GM19463 (cell line): ENCODE measurements at regions not wholly inside any gene's neighbourhood (a gene's known extent, or its start where the extent isn't known, plus 50 kb on each side); places are given as distances from the start of the nearest gene placed in this dataset.

Experiments used
- ATAC-seq: cut with Tn5 transposase; IDR thresholded peaks from one replicate; pipeline ENCODE4 v1.9.1; 2021; ENCODE audit warnings: mild to moderate bottlenecking, moderate library complexity; ENCODE audit not compliant: unreplicated experiment

DNA sequence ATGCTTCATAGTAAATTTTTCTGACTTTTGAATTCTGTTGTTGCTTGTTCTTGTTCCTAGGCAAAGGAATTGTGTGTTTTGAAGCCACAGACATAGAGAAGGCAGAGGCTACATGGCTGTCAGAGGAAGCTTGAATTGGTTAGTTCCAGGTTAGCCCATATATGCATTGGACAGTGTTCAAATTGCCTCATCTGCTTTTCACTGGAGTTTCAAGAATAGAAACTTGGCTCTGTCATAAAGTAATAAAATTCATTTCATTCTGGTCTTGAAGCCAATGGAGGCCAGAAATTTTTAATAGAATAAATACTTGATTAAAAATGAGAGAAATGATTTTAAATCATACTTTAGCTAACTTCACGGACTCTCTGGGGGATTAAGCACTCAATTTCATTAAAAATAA, 178.0 kb downstream of the YIPF5 start:
- no peak for ATAC-seq

DNA sequence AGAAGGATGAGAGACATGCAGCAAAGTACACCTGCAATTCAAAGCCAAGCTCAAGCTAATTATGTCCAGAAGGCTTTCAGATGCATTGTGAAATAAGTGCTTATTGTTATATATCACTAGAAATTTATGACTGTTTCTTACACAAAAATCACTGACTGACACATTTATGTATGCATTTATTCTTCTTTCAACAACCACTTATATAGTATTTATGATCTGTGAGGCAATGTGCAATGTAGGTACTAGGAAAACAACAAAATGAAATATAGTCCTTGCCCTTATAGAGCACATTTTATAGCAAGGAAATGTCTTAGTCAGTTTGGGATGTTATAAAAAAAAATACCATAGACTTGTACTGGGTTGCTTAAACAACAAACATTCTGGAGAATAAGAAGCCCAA, 167.6 kb downstream of the YIPF5 start:
- no peak for ATAC-seq

DNA sequence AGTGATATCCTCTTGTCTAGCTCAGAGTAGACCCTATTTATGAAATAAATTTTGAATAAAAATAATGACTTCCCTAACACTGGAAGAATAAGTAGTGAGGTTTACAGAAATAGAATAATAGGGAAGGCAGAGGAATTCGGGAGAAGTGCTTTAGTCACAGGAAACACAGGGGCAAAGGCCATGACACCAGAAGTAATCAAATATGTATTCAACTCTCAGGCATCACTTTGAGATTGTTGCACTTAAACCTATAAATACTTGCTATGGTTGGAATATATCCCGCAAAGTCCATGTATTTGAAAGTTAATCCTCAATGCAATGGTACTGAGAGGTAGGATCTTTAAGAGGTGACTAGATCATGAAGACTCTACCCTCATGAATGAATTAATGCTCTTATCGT, 166.8 kb downstream of the YIPF5 start:
- no peak for ATAC-seq

DNA sequence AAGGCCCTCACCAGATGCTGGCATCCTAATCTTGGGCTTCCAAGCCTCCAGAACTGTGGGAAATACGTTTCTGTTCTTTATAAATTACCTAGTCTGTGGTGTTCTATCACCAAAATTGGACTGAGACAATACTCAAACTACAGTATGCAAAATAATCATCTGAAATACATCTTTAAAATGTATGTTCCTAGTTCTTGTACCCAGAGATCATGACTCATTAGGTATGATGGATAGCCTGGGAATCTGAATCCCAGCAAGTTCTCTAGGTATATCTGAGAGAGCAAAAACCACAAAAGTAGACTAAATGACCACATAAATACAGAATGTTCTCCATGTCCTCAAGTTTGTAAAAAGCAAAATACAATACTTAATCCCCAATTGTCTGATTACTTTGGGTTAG, 166.3 kb downstream of the YIPF5 start:
- ATAC-seq, result no peak

DNA sequence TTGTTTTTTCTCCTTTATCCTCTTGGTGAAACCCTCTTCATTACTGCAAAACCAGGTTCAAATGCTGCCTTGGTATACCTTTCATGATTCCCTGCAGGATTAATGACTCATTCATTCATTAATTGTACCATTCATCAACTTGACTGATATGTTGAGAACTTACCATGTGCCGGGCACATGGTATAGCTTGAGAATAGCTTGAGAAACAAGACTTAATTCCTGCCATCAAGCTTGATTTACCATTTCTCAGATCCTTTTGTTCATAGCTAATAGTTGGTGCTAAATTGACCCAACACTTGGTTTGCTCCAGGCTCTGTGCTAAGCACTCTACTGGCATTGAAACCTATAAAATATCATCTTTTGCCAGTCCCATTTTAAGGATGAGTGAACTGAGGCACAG, 165.7 kb downstream of the YIPF5 start:
- no peak for ATAC-seq

DNA sequence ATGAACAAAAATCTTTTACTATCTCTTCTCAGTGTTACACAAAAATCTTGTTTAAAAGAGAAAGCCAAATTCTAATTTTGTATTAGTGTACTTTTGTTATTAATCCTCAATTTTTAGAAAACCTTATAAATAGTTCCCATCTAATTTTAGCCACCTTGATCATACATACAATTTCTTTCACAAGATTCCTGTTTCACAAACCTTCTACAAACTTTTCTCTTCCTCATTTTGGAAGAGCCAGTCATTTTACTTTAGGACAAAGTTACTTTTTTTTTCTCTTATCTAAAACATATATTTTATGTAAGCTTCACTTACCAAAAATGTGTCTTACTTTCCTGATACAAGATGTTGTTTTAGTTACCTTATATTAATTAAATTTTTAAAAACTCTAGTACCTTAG, 161.3 kb downstream of the YIPF5 start:
- no peak for ATAC-seq

DNA sequence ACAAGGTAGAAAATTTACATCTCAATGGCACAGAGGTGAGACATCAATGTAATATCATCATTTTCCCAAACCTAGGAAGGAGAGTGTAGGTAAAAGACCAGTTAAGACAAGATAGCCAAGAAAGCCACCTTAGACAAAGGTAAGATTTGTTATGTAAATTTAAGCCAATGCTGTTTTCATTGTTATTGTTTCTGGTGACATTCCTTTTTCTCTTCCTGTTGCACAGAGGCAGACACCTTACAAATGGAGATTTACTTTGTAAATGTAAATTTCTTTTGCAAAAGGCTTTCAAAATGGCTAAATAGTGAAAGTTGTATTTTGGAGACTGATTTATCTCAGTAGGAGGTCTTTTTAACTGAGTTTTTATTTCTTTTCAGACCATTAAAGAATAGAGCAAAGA, 159.1 kb downstream of the YIPF5 start:
- no peak for ATAC-seq

DNA sequence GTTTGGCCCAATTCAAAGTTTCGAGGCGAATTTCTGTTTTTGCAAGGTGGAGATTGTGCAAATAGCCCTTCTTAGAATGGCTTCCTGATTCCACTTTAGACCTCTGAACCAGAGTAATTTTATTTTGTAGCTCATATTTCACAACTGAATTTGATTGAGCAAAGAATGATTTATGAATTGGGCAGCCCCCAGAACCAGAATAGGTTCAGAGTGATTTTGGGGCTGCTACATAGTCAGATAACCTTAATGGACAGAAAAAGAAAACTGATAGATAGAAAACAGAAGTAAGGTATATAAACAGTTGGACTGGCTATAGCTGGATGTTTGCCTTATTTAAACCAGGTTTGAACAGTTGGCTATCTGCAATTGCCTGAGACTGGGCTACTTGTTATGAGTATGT, 156.6 kb downstream of the YIPF5 start:
- ATAC-seq, result no peak

DNA sequence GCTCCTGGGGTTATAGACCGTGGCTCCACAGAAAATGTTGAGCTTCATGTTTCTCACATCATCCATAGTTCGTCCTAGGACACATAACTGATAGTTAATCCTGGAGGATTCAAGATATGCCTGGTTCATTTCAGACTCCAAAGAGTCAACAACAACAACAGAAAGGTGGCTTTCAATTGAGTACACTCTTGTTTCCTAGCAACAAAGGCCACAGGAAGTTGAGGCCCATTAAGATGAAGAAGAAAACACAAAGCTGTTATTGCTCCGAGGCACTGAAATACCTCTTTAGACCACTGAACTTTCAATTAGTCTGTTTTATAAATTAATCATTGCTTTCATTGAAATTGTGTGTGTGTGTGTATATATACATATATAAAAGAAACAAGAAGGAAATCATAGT, 154.5 kb downstream of the YIPF5 start:
- ATAC-seq, result no peak

DNA sequence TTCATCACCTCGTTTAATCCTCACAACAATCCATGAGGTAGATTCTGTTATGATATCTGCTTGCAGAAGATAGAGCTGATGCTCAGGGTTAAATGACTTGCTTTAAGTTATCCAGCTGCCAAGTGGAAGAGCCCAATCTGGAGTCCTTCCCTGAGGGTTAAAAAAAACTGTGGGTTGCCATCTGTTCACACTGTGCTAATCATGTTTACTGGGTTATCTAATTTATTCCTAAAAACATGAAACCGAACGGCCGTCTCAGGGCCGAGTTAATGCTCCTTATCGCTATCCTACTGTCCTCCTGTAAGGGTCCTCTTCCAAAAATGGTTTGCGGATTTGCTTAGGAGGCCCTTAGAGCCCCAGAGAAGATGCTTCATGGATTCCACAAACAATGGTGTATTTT, 153.3 kb downstream of the YIPF5 start:
- ATAC-seq, result no peak

DNA sequence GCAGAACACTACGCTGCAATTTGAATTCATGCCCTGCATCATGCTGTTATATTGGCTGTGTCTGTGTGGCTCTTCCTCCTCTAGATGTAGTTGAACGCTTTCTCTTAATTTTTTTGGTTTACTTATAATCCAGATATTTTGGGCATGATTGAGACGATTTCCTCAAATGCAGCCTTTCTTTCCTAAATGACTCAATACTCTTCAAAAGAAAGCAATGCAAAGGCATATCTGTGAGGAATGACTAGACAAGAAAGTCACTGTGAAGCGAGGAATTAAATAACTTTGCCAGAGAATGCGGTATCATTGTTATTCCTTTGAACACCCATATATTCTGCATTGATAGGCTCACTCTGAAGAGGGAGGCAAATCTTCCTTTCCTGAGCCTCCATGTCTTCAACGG, 152.8 kb downstream of the YIPF5 start:
- no peak for ATAC-seq

DNA sequence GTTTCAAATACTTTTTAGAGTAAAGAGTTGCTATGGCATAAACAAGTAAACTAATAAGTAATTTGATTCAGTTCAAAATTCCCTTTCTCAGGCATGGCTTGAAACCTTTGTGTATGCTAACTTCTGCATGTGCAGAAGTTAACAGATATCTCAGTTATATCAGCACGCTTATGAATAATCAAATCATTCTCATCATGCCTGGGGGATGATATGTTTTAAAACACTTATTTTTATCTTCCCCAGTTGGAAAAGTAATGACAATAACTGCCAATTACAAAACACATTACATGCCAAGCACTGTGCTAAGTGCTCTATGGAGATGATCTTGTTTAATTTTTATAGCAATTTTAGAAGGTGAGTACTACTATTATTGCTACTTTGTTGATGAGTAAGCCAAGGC, 146.4 kb downstream of the YIPF5 start:
- ATAC-seq, result no peak

DNA sequence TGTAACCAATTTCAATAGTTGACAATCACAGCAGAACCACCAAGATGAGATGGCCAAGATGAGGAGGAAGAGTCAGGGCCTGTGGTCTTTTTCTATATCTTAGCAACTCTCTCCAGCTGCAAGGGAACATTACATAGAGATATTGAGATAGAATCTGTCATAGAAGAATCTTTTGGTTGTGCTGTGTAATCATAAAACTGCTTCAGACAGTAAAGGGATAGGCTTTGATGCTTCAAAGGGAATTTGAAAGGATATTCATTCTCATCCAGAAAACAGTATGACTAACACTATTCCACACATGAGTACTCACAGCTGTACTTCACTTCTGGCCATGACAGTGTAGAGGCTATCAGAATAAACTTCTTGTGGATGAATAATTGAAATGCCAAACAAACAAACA, 145.9 kb downstream of the YIPF5 start:
- no peak for ATAC-seq

DNA sequence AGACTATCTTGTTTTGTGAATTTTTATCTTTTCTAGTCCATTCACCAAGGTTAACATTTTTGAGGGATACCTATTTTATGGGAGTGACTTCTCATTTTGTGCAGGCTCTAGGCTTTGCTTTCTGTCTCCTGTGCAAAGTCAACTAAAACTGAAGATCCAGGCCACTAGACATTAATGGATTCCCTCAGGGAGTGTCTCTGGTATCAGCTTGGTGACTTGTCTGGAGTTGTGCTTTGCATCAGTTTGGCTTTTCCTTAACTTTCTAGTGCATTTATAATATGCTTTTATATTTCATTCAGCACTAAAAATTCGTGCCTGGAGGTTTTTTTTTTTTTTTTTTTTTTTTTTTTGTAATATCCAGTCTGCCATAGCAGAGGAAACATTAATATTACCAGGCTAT, 144.2 kb downstream of the YIPF5 start:
- no peak for ATAC-seq

DNA sequence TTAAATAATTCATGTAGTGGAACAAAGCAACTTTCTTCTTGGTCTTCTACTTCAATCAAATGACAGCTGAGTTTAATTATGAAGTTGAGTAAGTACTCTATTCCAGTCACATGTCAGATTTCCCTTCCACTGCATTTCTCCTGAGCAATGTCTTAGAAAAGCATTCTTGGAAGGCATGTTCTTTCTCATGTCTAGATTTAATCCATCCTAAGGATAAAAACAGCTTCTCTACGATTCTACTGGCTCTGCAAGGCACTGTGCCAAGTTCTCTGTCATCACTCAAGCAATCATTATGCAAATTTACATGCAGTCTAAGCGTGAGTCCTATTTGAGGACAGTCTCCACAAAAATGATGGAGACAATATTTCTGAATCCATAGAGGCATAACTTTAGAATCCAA, 142.4 kb downstream of the YIPF5 start:
- ATAC-seq, result no peak

DNA sequence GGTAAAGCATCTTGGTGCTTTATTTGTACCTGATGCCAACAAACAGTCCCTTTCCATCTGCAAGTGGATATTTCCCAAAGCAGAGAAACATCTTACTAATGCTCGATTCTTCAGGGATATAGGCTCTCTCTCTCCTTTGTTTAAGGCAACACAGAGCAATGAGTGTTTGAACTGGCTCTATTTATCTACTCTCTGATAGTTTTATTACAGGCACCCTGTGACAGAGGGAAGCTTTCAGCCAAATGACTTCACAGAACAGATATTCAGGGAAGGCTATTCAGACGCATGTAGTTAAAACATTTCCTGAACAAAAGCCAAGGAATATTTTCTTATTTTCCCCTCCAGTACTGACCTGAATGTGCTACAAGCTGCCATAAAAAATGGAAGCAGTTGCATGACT, 141.8 kb downstream of the YIPF5 start:
- ATAC-seq, result no peak

DNA sequence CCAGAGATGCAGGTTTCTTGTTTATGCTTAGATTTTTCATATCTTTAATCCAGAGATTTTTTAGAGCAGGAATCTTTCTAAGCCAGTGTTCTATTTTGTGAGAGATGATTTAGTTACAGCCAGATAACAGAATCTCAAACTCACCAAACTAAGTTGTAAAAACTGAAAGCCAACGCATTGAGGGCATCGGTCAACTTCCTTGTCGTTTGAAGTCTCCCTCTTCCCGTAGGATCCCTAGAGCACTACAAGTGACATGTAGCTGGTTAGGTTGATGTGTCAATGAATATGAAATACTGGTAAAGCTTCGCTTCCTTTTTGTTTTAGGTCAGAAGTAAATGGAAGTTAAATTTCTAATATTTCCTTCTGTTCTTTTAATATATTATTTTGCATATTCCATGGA, 139.6 kb downstream of the YIPF5 start:
- no peak for ATAC-seq

DNA sequence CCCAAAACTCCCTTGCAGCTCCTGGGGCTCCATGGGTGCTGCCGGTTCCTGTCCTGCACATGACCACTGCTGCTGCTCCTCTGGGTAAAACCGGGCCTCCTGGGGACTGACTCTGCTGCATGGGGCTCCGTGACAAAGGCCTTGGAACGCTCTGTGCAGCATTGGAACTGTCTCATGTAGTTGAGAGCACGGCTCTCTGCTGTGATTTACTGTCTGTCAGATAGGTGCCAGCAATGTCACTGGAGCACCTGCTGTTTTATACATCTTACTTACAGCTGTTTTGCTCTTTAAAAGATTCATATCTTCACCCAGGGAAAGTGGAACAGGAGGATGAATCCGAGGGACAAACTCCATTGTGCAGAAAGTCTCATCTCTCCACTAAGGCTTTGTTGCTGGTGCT, 138.1 kb downstream of the YIPF5 start:
- ATAC-seq, result no peak

DNA sequence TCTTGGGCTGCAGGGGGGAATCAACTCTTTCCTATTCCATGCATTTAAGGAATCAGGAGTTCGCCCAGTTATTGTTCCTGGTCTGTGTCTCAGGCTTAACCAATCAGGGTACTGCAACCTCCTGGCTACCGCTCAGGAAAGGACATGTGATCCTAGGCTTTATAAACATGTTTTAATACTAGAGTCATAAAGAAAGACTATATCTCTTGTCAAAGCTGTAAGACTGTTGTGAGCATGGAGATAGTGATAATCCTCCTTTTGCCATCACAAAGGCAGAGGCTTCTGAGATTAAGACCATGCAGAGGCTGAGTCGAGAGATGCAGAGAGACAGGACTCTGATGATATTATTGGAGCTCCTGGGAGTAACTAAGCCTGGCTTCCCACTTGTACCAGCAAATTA, 137.0 kb downstream of the YIPF5 start:
- ATAC-seq, result no peak

DNA sequence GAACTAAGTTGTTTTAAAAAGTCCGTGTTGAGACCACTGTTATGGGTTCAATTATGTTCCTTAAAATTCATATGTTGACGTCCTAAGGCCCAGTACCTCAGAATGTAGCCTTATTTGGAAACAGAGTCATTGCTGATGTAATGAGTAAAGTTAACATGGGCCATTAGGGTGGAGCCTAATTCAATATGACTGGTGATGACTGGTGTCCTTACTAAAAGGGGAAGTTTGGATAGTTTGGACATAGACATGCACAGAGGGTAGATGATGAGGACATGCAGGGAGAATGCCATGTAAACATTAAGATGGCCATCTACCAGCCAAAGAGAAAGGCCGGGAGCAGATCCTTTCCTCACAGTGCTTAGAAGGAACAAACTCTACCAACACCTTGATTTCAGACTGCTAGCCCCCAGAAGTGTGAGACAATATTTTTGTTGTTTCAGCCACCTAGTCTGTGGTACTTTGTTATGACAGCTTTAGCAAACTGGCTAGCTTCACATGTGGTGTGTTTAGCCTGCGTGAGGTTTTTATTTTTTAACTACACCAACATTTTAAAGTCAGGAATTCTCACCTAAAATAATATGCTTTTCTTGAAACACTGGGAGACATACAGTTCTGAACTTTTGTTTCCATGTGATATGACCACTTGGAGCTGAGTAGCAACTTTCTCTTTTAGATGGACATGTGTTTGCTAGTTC, 135.3 kb downstream of the YIPF5 start:
- no peak for ATAC-seq

DNA sequence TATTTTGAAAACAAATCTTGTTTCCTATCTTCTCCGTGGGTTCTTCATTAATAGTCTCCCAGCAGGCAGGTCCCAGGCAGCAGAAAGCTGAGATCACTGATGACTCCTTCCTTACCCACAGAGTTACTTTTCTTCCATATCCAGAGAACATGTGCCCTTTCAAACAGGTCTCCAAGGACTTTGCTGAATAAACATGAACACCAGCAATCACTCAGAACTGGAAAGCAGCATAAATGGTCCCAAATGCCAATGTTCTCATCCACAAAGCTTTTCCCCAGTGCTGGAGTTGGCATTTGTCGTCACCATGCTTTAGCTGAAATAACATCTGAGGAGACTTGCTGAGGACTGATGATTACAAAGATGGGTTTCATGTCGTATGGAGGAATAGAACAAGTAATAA, 134.0 kb downstream of the YIPF5 start:
- ATAC-seq, result no peak

DNA sequence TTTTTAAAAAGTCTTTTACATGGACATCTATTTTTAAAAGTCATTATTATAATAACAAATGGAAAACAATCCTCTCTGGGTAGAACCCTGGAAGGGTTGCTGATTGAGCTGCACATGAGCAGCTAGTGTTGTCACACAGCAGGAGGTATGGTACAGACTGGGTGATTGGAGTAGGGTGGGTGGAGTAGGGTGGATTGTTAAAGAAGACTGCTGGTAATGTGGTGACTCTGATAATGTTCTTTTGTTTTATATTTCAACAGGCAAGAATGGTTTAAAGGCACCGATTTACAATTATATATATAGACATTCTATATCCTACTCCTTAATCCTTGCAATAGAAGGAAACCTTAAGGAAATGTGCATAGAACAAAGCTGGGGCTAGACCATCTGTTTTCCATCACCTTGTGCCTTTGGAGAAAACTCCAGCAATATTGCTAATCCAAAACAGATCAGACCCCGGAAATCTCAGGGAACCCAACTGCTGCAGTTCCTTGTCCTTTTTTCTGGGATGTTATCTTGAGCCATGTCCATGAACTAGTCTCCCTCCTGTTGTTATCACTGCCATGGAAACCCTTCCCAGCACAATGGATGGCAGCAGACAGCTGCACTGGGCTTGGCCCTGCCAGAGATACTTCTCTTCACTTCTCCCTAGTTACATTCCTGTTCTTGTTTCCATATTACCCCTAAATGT, 129.7 kb downstream of the YIPF5 start:
- no peak for ATAC-seq

DNA sequence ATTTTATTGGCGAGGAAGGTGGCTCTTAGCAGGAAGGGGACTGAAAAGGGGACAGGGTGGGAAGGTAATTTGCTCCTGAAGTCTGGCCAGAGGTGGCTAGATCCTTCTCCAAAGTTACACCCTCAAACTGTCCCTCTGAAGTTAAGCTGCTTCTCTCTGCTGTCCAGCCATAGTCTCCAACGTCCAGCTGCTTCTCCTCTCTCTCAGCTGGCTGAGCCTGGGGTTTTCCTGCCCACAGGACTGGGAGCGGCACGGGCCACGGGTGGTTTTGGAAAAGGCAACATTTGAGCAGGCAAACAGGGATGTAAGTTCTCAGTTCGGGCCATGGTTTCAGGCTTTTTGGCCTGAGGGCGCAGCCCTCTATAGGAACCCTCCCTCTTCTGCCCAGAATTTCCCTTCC, 128.3 kb downstream of the YIPF5 start:
- no peak for ATAC-seq
